GM13977 (cell line): ENCODE measurements at regions not wholly inside any gene's neighbourhood (a gene's known extent, or its start where the extent isn't known, plus 50 kb on each side); places are given as distances from the start of the nearest gene placed in this dataset.

Source experiments
- DNase-seq: peaks from one replicate; pipeline ENCODE4 v3.0.0; 2012; ENCODE audit warnings: low spot score
- CTCF ChIP-seq: IDR thresholded peaks from 2 replicates; pipeline ENCODE4 v1.5.1; 2012; ENCODE audit warnings: mild to moderate bottlenecking, control low read depth; ENCODE audit not compliant: insufficient read depth; ENCODE audit errors: extremely low read depth, missing control alignments
- in situ Hi-C: fragments of 300-500 bp; cut with MboI; formaldehyde crosslinking; loops from one replicate; pipeline ENCODE4 v1.12.0; 2022; ENCODE audit warnings: low sequenced_read_pairs, low pct_unique_long_range_greater_than_20kb, mixed read lengths, inconsistent platforms; ENCODE audit not compliant: unreplicated experiment

GRCh38 chr6:8589941-8590729, 154.8 kb upstream of the SLC35B3 start:
- no peak for TF ChIP-seq CTCF
- DNase-seq = no peak
- in situ Hi-C loops = no loop called here

- in situ Hi-C loops = no loop called here
- TF ChIP-seq CTCF = no peak
- no peak for DNase-seq
Measured at GRCh38 chr6:8588176-8588575, 152.8 kb upstream of the SLC35B3 start.

GRCh38 chr6:8583291-8583690, 147.9 kb upstream of the SLC35B3 start:
- in situ Hi-C loops = no loop called here
- TF ChIP-seq CTCF = no peak

GRCh38 chr6:8579372-8579771, 144.0 kb upstream of the SLC35B3 start:
- no peak for TF ChIP-seq CTCF
- in situ Hi-C loops = no loop called here
- no peak for DNase-seq

More at GRCh38 chr6:8583291-8583690, 147.9 kb upstream of the SLC35B3 start:
- DNase-seq = no peak

- TF ChIP-seq CTCF = no peak
- in situ Hi-C loops = no loop called here
- no peak for DNase-seq
Measured at GRCh38 chr6:8578006-8578405, 142.7 kb upstream of the SLC35B3 start.

GRCh38 chr6:8574749-8575468, 139.6 kb upstream of the SLC35B3 start:
- no peak for TF ChIP-seq CTCF
- in situ Hi-C loops = no loop called here
- no peak for DNase-seq
